ENCODE measurements at regions not wholly inside any gene's neighbourhood (a gene's known extent, or its start where the extent isn't known, plus 50 kb on each side); places are given as distances from the start of the nearest gene placed in this dataset.
A peak's percentile ranks its signal among the peaks of the same experiment; 100 is the strongest.

- no peak for TF ChIP-seq CTCF (IDR thresholded peaks at IDR 0.05; ENCODE audit: low read depth, low read length)
- DNase-seq, result no peak
- Histone ChIP-seq H3K4me3 (ENCODE audit: low read depth, low read length) (no peak overlapping the region), H3K9me3 (ENCODE audit: severe bottlenecking) (no peaks in the 10 kb centered on the region), H3K27ac (peak overlapping the region; percentile 7; the same call in 1 of the 2 replicates), H3K27me3 (ENCODE audit: insufficient read depth, low read depth, severe bottlenecking) (no peaks in the 10 kb centered on the region), H3K36me3 (no peaks in the 10 kb centered on the region)
These were observed 252.5 kb downstream of the LRFN2 start for GRCh38 chr6:40334496-40335270.

DNA sequence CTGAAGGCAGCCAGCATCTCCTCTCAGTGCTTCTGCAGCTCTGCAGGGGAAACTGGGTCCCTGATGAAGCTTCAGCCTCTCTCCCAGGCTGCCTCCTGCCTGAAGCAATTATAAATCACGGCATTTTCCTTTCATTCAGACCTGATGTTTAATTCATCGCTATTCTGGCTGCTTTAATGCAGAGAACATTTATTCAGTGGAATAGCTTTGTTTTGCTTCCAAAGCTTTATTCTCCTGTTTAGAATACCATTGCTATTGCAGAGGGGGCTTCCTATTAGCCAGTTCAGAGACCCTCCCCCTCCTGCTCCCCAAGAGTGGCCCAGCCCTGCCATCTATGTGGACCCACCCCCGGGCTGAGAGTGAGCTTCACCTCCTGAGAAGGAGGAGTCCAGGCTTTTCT is 255.6 kb downstream of the LRFN2 start:
- Histone ChIP-seq H3K9me3 (ENCODE audit: severe bottlenecking) (no peaks in the 10 kb centered on the region), H3K4me3 (ENCODE audit: low read depth, low read length) (no peak overlapping the region), H3K27ac (peak overlapping the region; percentile 2; the same call in 1 of the 2 replicates), H3K36me3 (no peaks in the 10 kb centered on the region), H3K27me3 (ENCODE audit: insufficient read depth, low read depth, severe bottlenecking) (no peaks in the 10 kb centered on the region)
- no peak for DNase-seq
- TF ChIP-seq CTCF (IDR thresholded peaks at IDR 0.05; ENCODE audit: low read depth, low read length), result no peak

DNA sequence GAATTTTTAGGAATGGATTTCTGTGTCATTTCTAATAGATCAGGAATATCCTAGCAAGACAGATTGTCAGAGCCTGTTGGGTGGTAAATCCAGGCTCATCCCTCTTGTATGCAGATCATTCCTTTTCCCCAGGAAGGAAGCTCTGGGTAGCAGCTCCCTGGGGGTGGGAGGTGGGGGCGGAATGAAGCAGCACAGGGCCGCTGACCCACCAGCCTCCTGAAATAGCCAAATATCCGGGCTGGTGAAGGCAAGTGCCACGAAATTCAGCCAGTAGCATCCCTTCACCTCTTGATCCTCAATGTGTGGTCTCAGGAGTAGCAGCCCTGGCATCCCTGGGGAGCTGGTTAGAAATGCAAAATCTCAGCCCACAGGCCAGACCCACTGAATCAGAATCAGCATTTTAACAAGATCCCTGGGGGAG is 256.9 kb downstream of the LRFN2 start:
- peak; percentile 73 for DNase-seq
- Histone ChIP-seq H3K4me3 (ENCODE audit: low read depth, low read length) (no peak overlapping the region), H3K27ac (peak overlapping the region; percentile 58), H3K9me3 (ENCODE audit: severe bottlenecking) (no peaks in the 10 kb centered on the region), H3K27me3 (ENCODE audit: insufficient read depth, low read depth, severe bottlenecking) (no peaks in the 10 kb centered on the region), H3K36me3 (no peaks in the 10 kb centered on the region)
- no peak for TF ChIP-seq CTCF (IDR thresholded peaks at IDR 0.05; ENCODE audit: low read depth, low read length)

- H3K27me3 ChIP-seq (ENCODE audit: insufficient read depth, low read depth, severe bottlenecking), result no peaks in the 10 kb centered on the region
- H3K4me3 ChIP-seq (ENCODE audit: low read depth, low read length), result no peak overlapping the region
- peak overlapping the region; percentile 58 for H3K27ac ChIP-seq
- H3K36me3 ChIP-seq, result peaks cover 3% of the 10 kb centered on the region; the same call in 1 of the 2 replicates
- H3K9me3 ChIP-seq (ENCODE audit: severe bottlenecking), result no peaks in the 10 kb centered on the region
- DNase-seq, result peak; percentile 39
- no peak for TF ChIP-seq CTCF (IDR thresholded peaks at IDR 0.05; ENCODE audit: low read depth, low read length)
These were observed 258.1 kb downstream of the LRFN2 start for GRCh38 chr6:40328986-40329545.

GRCh38 chr6:40328386-40328985 is 258.7 kb downstream of the LRFN2 start:
- Histone ChIP-seq H3K9me3 (ENCODE audit: severe bottlenecking) (no peaks in the 10 kb centered on the region), H3K36me3 (peaks cover 3% of the 10 kb centered on the region; the same call in 1 of the 2 replicates), H3K27me3 (ENCODE audit: insufficient read depth, low read depth, severe bottlenecking) (no peaks in the 10 kb centered on the region), H3K4me3 (ENCODE audit: low read depth, low read length) (no peak overlapping the region), H3K27ac (peak overlapping the region; percentile 58)
- TF ChIP-seq CTCF (IDR thresholded peaks at IDR 0.05; ENCODE audit: low read depth, low read length), result peak; percentile 94
- peak; percentile 94 for DNase-seq
